Thyroid gland (tissue), 4 donors: ENCODE measurements at regions not wholly inside any gene's neighbourhood (a gene's known extent, or its start where the extent isn't known, plus 50 kb on each side); places are given as distances from the start of the nearest gene placed in this dataset.

ENCODE experiments used
- CTCF ChIP-seq, 6 experiments: fragments of 200-600 bp in 3 of 6; fragments of 450-650 bp in 3 of 6; sonication (generic) in 3 of 6; IDR thresholded peaks; one replicate each; pipeline ENCODE4 v1.5.1; 2016 to 2019; ENCODE audit warnings: antibody characterized with exemption in 6 of 6, mild to moderate bottlenecking in 2 of 6, inconsistent platforms in 1 of 6, moderate library complexity in 1 of 6
- POLR2A ChIP-seq, 2 donors: fragments of 450-650 bp; IDR thresholded peaks; one replicate each; pipeline ENCODE4 v1.6.1; 2017; ENCODE audit warnings: antibody characterized with exemption in 2 of 2, mild to moderate bottlenecking in 2 of 2, moderate library complexity in 1 of 2

GRCh38 chr11:32013603-32014002 is 77.3 kb upstream of the RCN1 start:
- no peak for TF ChIP-seq CTCF (IDR thresholded peaks at IDR 0.05)
- no peak for TF ChIP-seq POLR2A (IDR thresholded peaks at IDR 0.05)
